Posterior cingulate gyrus (tissue), 11 donors: ENCODE measurements at regions not wholly inside any gene's neighbourhood (a gene's known extent, or its start where the extent isn't known, plus 50 kb on each side); places are given as distances from the start of the nearest gene placed in this dataset.

Experiments used
- DNase-seq, 10 donors: peaks; one replicate each; pipeline versions ENCODE4 v3.0.0 to v3.0.0-alpha.2; 2020 to 2021; ENCODE audit warnings: mixed read lengths in 3 of 10
- intact Hi-C: fragments of 100-400 bp; cut with DNase I; formaldehyde crosslinking; loops from one replicate; pipeline ENCODE4 v1.15.1; 2023

DNA sequence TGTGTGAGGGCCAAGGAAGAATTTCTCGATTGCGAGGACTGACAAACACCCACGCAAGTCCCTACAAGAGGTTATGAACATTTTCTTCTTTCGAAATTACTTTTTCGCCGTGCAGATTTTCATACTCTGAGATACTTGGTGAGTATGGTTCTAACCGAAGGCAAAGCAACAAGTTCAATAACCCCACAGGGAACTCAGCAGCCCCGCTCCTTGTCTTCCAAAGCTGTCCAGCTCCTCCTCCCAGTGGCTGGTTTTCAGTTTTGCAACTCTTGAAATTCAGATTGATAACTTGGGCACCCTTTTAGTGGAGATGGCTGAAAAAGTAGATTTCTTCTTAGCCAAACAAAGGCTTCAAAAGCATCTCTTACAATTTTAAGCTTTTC, 154.4 kb downstream of the SETD4 start:
- no peak for DNase-seq
- intact Hi-C loops = no loop called here

DNA sequence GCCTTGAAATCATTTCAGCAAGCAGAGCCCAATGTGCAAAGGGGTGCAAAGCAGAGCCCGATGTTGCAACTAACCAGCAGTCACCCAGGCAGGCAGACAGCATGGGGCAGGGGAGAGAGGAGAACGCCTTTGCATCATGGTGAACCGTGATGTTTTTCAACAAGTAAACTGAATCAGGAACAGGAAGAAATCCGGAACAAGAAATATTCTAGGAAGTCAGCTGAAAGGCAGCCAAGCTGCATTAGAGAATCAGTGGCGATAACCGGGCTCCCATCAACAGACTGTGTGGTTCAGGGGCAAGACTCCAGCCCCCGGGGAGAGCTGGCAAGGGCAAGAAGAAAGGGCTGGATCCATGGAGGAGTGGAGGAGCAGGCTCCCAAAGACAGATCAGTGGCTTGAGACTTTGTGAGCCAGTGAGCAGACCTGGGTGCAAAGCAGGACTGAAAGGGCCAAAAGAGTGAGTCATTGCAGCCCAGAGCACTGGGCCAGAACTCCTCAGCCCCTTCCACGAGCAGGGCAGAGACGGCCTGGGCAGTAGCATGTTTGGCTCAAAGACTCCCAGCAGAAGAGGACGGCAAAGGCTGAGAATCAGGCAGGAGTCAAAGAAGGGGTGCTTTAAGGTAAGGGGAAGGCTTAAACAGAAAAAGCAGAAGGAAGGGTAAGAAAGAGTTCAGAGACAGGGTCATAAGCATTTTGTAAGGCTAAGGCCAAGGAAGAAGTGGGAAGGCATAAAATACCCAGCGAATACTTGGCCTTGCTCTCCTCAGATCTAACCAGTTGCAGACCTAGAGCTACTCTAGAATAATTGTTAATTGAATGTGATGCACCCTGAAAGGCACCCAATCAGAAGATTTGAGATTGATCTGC, 155.0 kb downstream of the SETD4 start:
- intact Hi-C loops = no loop called here
- DNase-seq = no peak

DNA sequence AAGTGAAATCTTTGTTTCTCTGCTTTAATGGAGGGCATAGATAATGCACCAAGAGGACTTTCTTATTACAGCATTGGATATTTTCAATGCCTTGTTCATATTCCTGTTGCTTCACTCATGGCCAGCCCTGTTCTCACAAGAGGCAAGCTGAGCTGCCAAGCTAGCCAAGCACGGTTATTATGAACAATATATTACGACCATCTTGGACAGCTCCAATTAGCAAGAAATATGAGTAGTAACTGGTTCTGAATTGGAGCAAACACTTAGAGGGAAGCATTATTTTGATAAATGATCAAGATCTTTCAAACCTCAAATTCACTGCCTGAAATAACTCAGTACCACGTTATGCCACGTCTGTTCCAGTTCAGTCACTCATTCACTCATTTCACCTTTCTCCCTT, 159.8 kb downstream of the SETD4 start:
- intact Hi-C loops = no loop called here
- no peak for DNase-seq

DNA sequence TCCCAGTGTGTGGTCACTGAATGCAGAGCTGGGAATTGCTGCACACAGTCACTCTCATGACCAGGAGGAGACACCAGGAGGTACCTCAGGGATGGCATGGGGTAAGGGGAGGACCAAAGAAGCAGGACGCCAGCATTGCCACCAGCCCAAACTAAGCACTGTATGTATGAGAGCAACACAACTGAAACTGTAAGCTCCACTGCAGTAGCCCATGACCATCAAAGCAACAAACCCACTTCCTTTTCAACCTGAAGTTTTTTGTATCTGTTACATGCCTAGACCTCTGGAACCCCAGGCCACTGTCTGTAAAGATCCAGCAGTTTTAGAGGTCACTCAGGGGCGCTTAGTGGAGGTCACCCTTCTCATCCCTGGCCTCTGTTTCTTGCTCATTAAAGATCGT, 164.3 kb downstream of the SETD4 start:
- intact Hi-C loops = no loop called here
- DNase-seq = no peak

DNA sequence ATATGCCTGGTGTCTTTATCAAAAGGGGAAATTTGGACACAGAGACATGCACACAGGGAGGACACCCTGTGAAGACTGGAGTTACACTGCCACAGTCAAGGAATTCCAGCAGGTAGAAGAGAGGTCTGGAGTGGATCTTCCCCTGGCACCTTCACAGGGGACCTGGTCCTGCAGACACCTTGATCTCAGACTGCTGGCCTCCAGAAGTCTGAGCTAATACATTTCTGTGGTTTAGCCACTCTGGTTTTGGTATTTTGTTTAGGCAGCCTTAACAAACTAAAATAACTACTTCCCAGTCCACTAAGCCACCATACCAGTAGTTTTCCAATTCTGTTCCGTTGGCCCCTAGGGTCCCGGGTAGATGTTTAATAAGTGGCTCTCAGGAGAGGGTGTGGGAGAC, 164.7 kb downstream of the SETD4 start:
- no peak for DNase-seq
- intact Hi-C loops = no loop called here

DNA sequence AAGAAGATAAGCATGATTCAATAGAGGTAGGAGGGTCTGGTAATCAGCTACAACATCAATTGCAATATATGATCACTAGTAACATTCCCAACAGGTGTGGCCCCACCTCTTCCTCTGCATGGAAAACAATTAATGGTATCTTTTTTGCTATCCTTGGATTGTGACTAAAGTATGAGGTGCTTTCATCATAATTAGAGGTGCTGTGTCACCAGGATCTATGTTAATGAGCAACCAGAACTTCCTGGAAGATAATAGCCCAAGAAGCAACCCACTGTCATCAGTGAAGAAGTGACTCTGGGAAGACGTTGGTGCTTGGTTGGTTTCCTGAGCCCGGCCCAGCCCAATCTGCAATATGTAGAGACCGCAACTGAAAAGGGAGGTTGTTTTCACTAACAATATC, 167.2 kb downstream of the SETD4 start:
- no peak for DNase-seq
- intact Hi-C loops = no loop called here

DNA sequence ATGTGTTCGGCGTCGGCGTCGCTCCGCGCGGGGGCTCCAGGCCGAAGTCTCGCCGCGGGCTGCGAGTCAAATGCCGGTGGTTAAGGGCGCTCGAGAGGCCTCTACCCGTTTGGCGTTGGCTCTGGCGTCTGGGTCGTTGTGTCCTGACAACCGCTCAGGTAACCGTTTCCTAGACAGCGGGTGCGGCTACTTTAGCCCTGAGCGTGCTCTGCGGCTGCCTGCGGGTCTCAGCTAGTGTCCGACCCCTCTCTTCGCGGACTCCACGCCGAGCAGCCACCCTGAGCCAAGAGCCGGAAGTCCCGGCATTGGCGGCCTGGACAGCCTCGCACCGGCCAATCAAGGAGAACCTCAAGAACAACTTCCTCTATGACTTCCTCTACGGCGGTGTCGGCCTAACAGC, 173.4 kb downstream of the SETD4 start:
- DNase-seq = no peak
- intact Hi-C loops = no loop called here

DNA sequence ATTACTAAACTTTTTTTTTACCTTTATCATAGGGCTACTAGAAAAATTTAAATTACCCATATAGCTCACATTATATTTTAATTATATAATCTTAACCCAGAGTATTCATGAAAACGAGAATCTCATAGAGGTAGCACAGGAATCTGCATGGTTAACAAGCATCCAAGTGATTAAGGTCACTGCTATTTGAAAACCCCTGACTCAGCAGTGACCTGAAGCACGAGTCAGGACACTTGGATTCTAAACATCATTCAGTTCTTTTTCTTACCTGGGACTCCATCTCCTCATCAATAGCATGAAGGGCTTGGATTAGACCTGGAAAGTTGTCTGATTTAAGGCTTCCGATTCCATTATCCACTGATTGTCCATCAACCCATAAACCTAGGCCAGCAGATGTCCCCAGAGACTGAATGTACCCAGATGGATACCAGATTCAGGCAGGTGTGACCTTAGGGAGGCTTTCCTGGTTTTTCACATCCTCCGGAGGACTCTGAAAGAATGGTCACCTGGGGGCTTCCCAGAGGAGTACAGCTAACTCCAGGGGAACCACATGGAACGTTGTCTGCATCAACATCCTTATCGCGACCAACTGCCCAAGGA, 174.3 kb downstream of the SETD4 start:
- no peak for DNase-seq

DNA sequence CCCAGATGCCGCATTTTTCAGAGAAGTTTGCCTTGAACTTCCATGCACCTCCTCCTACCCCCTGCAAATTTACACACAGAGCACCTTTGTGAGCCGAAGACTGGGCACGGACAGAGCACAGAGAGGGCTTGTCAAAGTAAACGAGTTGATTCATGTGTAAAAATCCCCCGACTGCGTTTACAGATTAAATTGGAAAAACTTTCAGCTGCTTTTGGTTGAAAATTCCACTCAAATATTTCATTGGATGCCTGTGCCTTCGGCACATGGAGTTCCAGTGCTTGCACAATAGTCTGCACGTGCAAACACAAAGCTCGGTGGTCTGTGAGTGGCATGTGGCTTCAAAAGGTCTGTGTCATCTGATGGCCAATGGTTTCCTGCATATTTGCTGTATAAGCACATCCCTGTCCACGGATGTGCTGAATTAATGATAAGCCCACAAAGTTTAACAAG, 177.5 kb downstream of the SETD4 start:
- intact Hi-C loops = no loop called here
- DNase-seq = no peak

More for the DNA sequence above, 174.3 kb downstream of the SETD4 start:
- intact Hi-C loops = no loop called here

DNA sequence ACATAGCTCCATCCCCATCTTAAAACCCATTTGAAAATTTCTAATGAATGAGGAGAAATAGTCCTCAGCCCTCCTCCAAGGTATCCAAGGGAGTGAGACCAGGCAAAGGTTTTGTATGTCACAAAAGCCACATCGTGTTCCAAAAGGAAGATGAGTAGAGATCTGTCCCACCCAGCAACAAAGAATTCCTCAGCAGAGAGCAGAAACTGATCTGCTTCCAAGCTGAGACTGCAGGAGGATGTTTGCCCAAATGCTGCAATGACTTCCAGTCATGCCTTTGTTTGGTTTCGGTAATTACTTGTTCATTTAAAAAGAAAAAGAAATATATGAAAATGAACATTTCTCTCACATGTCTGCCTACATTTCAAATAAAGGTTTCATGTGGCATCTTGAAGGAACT, 186.9 kb downstream of the SETD4 start:
- intact Hi-C loops = no loop called here
- no peak for DNase-seq

DNA sequence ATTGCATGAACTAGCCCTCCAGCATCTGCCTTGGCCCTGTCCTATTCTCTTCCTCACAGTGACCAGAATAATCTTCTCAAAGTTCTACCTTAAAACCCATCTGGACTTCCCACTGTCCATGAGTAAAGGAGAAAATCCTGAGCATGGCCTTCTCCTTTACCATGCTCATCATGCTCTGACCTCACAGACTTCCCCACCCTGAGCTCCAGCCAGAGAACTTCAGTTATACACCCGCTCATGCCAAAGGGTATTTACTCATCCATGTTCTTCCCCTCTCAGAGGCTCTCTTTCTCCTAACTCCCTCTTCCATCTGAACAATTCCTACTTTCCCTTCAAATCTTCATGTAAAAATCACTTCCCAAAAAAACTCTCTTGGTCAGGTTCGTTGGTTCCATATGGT, 188.4 kb downstream of the SETD4 start:
- intact Hi-C loops = no loop called here
- DNase-seq = no peak

DNA sequence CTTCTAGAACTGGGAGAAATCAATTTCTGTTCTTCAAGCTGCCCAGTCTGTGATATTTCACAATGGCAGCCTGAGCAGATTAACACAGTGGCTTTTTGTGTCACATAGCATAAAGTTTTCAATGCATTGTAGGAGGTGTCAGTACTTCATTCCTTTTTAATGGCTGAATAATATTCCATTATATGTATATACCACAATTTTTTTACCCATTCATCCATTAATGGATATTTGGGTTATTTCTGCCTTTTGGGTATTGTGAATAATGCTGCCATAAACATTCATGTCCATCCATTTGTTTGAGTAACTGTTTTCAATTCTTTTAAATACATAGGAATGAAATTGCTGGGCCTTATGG, 191.5 kb downstream of the SETD4 start:
- DNase-seq = no peak
- intact Hi-C loops = no loop called here

DNA sequence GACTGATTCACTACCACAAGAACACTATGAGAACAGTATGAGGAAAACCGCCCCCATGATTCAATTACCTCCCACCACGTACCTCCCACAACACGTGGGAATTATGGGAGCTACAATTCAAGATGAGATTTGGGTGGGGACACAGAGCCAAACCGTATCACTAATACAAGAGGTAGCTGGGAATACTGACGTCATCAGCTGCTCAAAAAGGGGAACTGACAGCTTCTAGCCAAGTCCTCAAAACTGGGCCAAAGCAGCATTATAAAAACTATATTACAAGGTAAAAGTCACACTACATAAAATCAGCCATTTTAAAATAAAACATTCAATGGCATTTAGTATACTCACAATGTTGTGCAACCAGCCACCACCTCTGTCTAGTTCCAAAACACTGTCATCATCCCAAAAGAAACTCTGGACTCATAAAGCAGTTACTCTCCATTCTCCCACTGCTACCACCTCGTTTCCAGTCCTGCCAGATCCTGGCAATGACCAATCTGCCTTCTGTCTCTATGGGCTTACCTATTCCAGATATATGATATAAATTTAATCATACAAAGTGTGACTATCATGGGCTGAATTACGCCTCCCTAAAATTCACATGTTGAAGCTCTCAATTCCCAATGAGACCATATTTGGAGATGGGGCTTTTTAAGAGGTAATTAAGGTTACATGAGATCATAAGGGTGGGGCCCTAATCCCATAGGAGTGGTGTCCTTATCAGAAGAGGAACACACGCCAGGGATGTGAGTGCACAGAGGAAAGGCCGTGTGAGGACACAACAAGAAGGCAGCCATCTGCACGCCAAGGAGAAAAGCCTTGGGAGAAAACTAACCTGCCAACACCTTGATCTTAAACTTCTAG, 192.1 kb downstream of the SETD4 start:
- intact Hi-C loops = no loop called here
- no peak for DNase-seq

DNA sequence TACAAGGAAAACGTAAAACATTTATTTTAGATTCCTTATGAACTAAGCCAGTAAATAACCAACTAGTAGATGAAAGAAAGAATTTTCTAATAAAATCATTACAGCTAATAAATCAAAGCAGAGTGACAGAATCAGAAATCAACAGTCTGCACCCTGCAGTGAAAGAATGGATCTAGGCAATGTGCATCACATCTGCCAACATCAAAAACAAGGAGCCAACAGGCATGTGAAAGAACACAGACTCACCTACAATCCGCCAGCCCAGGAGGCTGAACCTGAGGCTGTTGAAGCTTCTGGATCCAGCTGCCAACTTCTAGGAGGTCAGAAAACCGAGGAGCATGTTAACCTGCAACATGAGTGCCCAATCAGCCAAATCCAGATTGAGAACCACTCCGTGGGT, 196.3 kb downstream of the SETD4 start:
- intact Hi-C loops = no loop called here
- no peak for DNase-seq

DNA sequence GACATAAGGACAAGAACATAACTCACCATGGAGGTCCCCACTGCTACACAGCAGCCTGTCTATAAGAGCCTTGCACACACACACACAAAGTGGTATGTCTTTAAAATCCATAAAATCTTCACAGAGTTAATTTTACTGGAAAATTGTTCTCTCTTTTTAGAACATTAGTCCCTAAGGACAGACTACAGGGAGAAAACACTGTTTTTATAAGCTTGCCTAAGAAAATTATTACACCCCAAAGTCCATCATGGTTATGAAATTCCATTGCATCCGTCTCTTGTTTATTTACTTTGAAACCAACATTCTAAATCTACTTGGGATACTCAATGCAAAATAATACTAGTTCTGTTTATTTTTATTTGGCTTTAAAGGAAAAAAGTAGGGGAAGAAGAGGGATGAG, 197.4 kb downstream of the SETD4 start:
- no peak for DNase-seq
- intact Hi-C loops = no loop called here

DNA sequence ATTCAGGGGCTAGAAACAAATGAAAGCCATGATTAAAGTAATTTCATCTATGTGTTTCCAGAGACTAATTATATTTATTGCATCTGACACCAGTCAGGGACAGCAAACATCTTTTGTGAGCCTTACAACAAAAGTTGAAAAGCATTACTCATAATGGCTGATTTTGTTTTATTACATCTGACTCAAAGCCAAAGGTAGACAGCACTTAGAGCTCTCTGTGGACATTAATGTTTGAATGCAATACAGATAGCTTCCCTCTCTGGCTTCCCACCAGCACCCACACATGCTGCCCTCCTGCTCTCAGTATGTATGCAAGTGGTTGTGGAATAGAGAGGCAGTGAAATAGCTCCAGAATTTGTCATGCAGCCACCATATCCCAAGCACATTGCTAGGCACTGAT, 198.7 kb downstream of the SETD4 start:
- intact Hi-C loops = no loop called here
- DNase-seq = no peak

DNA sequence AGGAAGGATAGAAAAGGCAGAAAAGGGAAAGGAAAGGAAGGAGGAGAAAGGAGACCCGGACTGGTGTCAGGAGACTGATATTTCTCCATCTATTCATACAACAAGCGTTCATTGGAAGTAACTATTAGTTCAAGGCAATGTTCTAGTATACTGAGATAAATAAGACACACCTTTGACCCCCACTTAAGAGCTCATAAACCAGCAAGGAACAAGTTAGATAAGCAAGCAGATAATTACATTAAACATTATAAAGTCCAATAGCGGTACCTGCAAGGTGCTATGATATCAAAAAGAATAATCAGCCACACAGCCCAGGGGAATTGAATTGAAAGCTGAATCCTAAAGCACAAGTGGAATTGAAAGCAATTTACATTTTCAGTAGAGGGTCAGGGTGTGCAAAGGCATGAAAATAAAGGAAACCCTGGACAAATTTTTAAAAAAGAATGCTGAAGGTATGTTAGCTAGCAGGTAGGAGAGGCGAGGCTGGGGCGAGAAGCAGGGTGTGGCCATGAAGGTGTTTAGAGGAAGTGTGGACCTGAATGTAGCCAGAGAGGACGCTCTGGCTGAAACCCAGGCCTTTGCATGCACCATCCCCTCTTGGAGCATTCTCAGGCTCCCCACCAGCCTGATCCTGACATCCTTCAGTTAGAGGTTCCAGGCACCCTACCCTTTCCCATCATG, 200.0 kb downstream of the SETD4 start:
- intact Hi-C loops = no loop called here

DNA sequence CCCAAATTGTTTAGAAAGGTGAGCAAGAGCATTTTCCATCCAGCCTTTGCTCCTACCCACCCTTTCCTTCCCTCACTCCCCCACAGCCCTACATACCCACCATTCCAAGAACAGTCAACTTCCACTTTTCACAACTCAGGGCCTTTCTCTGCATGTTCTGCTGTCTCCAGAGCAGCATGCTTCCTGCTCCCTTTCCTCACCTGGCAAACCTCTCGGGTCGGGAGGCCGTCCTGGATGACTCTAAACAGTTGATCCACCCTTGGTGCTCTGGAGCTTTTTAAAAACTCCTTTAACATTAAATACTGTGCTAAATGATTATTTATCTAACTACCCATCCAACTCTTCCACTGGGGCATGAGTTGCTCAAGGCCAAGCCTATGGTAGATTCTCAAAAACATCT, 200.6 kb downstream of the SETD4 start:
- intact Hi-C loops = no loop called here
- no peak for DNase-seq

More for the DNA sequence above, 200.0 kb downstream of the SETD4 start:
- DNase-seq = no peak

DNA sequence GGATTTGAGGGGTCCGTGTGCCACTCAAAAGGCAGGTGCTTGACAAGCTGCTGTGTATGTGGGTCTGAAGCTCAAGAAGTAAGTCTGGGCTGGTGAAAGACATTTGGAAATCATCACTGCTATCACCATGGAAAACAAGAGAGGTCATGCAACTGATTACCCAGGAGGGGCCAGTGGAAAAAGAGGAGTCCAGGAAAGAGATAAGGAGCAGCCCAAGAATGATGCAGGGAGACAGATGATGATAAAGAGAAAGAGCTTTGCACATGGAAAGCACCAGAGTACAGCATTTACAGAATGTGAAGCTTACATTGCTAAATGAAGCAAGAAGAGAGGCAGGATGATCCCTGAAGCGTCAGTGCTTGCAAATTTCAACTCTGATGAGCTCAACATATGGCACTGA, 203.2 kb downstream of the SETD4 start:
- no peak for DNase-seq
- intact Hi-C loops = no loop called here

DNA sequence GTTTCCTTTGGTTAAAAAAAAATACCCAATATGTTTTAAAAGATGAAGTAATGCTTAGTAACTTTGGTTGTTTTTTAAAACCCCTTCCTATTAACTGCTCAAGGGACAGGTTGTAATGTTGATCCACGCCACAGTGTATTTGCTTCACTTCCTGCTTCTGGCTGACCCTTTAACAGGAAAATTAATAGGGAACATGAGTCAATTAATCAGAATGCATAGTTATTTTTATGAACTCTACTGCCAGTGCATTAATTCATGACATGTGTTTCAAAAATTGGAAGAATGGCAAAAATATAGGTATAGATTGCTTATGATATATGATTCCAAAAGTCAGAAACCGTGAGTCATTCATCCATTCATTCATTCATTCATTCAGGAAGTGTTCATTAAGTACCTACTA, 204.8 kb downstream of the SETD4 start:
- intact Hi-C loops = no loop called here

DNA sequence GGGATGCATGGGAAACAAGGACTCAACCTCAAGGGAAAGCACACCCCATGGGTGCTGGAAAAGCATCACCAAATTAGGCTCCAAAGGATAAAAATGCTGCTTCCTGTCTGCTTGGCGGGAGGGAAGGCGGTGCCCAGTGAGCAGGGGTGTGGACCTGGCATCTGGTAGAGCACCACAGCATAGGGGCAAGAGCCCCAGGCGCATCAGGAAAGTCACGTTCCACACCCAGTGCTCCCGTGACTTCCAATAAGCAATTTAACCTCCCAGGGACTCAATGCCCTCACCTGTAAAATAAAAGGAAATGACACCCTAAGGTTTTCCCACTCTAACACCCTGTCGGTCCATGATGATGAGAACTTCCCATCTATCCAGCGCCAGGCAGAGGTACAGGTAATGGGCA, 206.0 kb downstream of the SETD4 start:
- no peak for DNase-seq

More for the DNA sequence above, 204.8 kb downstream of the SETD4 start:
- no peak for DNase-seq

More for the DNA sequence above, 206.0 kb downstream of the SETD4 start:
- intact Hi-C loops = no loop called here
